ENCODE measurements at regions not wholly inside any gene's neighbourhood (a gene's known extent, or its start where the extent isn't known, plus 50 kb on each side); places are given as distances from the start of the nearest gene placed in this dataset.

- Histone ChIP-seq H2AFZ (ENCODE audit: low read length) (no peak overlapping the region), H3F3A (ENCODE audit: low read length, unreplicated experiment) (no peaks in the 10 kb centered on the region), H3K79me2 (ENCODE audit: low read length) (no peaks in the 10 kb centered on the region), H3K9ac (ENCODE audit: low read length) (no peak overlapping the region), H3K4me2 (ENCODE audit: low read length) (no peak overlapping the region), H3K9me2 (replicated peaks; ENCODE audit: low read length) (no peaks in the 10 kb centered on the region), H4K20me1 (ENCODE audit: low read length) (no peaks in the 10 kb centered on the region), H3K36me3 (ENCODE audit: low read depth, low read length) (no peaks in the 10 kb centered on the region), H3K27ac (ENCODE audit: low read length) (no peak overlapping the region), H3K4me1 (ENCODE audit: insufficient read depth, low read length) (no peaks in the 10 kb centered on the region), H3K4me3 (ENCODE audit: low read length) (no peak overlapping the region), H3K9me3 (ENCODE audit: low read length) (no peaks in the 10 kb centered on the region), H3K27me3 (ENCODE audit: low read length) (no peaks in the 10 kb centered on the region)
- ATAC-seq (no peak), DNase-seq (no peak)
- intact Hi-C loops (cut with micrococcal nuclease) = no loop called here
- TF ChIP-seq, protein P1, sequence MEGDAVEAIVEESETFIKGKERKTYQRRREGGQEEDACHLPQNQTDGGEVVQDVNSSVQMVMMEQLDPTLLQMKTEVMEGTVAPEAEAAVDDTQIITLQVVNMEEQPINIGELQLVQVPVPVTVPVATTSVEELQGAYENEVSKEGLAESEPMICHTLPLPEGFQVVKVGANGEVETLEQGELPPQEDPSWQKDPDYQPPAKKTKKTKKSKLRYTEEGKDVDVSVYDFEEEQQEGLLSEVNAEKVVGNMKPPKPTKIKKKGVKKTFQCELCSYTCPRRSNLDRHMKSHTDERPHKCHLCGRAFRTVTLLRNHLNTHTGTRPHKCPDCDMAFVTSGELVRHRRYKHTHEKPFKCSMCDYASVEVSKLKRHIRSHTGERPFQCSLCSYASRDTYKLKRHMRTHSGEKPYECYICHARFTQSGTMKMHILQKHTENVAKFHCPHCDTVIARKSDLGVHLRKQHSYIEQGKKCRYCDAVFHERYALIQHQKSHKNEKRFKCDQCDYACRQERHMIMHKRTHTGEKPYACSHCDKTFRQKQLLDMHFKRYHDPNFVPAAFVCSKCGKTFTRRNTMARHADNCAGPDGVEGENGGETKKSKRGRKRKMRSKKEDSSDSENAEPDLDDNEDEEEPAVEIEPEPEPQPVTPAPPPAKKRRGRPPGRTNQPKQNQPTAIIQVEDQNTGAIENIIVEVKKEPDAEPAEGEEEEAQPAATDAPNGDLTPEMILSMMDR (conservative IDR thresholded peaks at IDR 0.05; ENCODE audit: low read depth, low read length) = no peak
- no TSS peak for BruUV-seq (replicated peaks)
- ChIA-PET POLR2A (ENCODE audit: unreplicated experiment) (no interaction called here), CTCF (no interaction called here)
Observed at GRCh38 chr17:63134867-63135266, 168.8 kb downstream of the TANC2 start.

DNA sequence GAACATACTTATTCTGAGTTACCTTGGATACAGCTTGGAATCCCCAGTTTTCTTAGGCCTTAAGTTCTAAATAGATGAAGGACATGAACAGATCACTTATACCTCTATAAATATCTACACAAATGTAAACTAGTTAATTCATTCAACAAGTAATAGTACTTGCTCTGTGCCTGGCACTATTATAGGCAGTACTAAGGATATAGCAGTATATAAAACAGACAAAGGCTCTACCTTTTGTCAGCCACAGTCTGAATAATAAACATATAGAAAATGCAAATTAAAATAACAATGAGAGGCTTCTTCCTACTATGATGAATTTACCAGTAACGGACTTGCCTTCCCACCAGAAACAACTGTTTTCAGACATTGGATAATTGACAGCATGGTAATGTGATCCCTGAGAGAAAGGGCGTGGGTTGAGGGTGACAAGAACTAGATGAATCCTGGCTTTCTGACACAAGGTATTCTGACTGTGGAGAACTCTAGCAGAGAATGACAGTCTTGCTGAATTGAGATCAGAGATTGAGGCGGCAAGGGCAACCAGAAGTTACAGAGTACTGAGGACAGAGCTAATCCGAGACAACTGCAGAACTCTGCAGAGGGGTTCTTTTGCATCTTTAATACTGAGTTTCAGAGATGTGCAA lies 170.5 kb downstream of the TANC2 start:
- no peak for TF ChIP-seq EZH2phosphoT487 (IDR thresholded peaks at IDR 0.05; ENCODE audit: borderline replicate concordance, low read length)
- TF ChIP-seq, protein P1 (conservative IDR thresholded peaks at IDR 0.05; ENCODE audit: low read depth, low read length) = no peak
- TF ChIP-seq EZH2 (IDR thresholded peaks at IDR 0.05; ENCODE audit: low read length, unreplicated experiment) = no peak
- ChIA-PET POLR2A (ENCODE audit: unreplicated experiment) (no interaction called here), CTCF (no interaction called here)
- Histone ChIP-seq H3K4me1 (ENCODE audit: insufficient read depth, low read length) (no peaks in the 10 kb centered on the region), H3K4me2 (ENCODE audit: low read length) (no peak overlapping the region), H4K20me1 (ENCODE audit: low read length) (no peaks in the 10 kb centered on the region), H3K9me2 (replicated peaks; ENCODE audit: low read length) (no peaks in the 10 kb centered on the region), H3K27me3 (ENCODE audit: low read length) (no peaks in the 10 kb centered on the region), H3K79me2 (ENCODE audit: low read length) (no peaks in the 10 kb centered on the region), H3F3A (ENCODE audit: low read length, unreplicated experiment) (no peaks in the 10 kb centered on the region), H2AFZ (ENCODE audit: low read length) (no peak overlapping the region), H3K4me3 (ENCODE audit: low read length) (no peak overlapping the region), H3K9me3 (ENCODE audit: low read length) (no peaks in the 10 kb centered on the region), H3K36me3 (ENCODE audit: low read depth, low read length) (no peaks in the 10 kb centered on the region), H3K9ac (ENCODE audit: low read length) (no peak overlapping the region), H3K27ac (ENCODE audit: low read length) (no peak overlapping the region)
- DNase-seq = no peak
- intact Hi-C loops (cut with micrococcal nuclease) = no loop called here
- BruUV-seq (replicated peaks) = no TSS peak
- ATAC-seq = no peak

GRCh38 chr17:63137163-63137562 lies 171.1 kb downstream of the TANC2 start:
- CTCF ChIA-PET = no interaction called here
- H4K20me1 ChIP-seq (ENCODE audit: low read length) = no peaks in the 10 kb centered on the region
- DNase-seq (no peak), ATAC-seq (no peak)
- no peak overlapping the region for H3K4me3 ChIP-seq (ENCODE audit: low read length)
- no peak overlapping the region for H3K4me2 ChIP-seq (ENCODE audit: low read length)
- H3K27me3 ChIP-seq (ENCODE audit: low read length) = no peaks in the 10 kb centered on the region
- H3K9me3 ChIP-seq (ENCODE audit: low read length) = no peaks in the 10 kb centered on the region
- H3F3A ChIP-seq (ENCODE audit: low read length, unreplicated experiment) = no peaks in the 10 kb centered on the region
- POLR2A ChIA-PET (ENCODE audit: unreplicated experiment) = interaction anchor here (0.6 kb wide), 1 partner anchor 1692 kb away, joined by 4 read pairs; no protein-coding TSS in a partner anchor
- TF ChIP-seq, protein P1 (conservative IDR thresholded peaks at IDR 0.05; ENCODE audit: low read depth, low read length) = no peak
- no peak for TF ChIP-seq EZH2phosphoT487 (IDR thresholded peaks at IDR 0.05; ENCODE audit: borderline replicate concordance, low read length)
- no peak for TF ChIP-seq EZH2 (IDR thresholded peaks at IDR 0.05; ENCODE audit: low read length, unreplicated experiment)
- intact Hi-C loops (cut with micrococcal nuclease) = no loop called here
- H3K9me2 ChIP-seq (replicated peaks; ENCODE audit: low read length) = no peaks in the 10 kb centered on the region
- no peak overlapping the region for H3K9ac ChIP-seq (ENCODE audit: low read length)
- H3K36me3 ChIP-seq (ENCODE audit: low read depth, low read length) = no peaks in the 10 kb centered on the region
- no peaks in the 10 kb centered on the region for H3K4me1 ChIP-seq (ENCODE audit: insufficient read depth, low read length)
- no peak overlapping the region for H2AFZ ChIP-seq (ENCODE audit: low read length)
- H3K79me2 ChIP-seq (ENCODE audit: low read length) = no peaks in the 10 kb centered on the region
- no peak overlapping the region for H3K27ac ChIP-seq (ENCODE audit: low read length)
- no TSS peak for BruUV-seq (replicated peaks)

All from PC-3 (cell line).